ENCODE measurements at regions not wholly inside any gene's neighbourhood (a gene's known extent, or its start where the extent isn't known, plus 50 kb on each side); places are given as distances from the start of the nearest gene placed in this dataset.

DNA sequence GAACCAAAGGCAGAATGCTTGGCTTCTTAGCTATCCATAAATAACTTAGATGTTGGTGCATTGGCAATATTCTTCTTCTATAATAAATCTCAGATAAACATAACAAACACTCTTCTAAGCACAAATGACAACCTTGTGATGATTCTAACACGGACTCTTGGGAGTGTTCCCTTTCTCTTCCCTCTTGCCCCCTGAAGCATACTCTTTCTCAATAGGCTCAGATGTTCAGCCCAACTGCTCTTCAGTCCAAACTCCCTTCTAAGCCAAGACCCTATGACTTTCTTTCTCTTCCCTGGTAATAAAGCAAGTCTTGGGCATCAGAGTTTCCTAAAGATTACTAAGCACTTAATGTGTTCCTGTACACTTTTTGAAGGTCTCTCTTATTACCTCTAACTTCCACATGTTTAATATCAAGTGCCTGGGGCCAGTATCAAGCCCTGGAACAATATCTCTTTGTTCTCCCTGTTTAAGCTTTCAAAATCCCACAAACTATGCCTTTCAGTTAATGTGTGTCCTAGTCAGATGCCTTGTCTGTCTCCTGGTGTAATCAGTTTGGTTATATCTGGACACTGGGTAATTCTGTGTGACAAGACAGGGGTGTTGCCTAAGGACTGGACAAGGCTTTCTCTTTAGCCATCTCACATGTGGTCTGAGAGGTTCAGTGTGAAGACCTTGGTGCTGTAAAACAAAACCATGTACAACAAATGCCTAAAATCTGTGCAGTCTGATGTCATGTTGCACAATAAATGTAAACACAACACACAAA, 92.9 kb upstream of the IVNS1ABP start:
- Histone ChIP-seq H4K5ac (ENCODE audit: insufficient read length, low read depth, low read length) (no peak overlapping the region), H2BK5ac (ENCODE audit: insufficient read length, low read length) (no peak overlapping the region), H3K14ac (ENCODE audit: insufficient read depth, low read length) (no peak overlapping the region), H2BK20ac (ENCODE audit: low read depth, low read length, poor library complexity, severe bottlenecking) (no peak overlapping the region), H2AFZ (ENCODE audit: low read length) (no peak overlapping the region), H3K27me3 (ENCODE audit: insufficient read depth, low read length) (no peaks in the 10 kb centered on the region), H3K4me1 (ENCODE audit: insufficient read depth, low read length) (no peaks in the 10 kb centered on the region), H3K4ac (ENCODE audit: low read depth, low read length) (no peak overlapping the region), H4K20me1 (ENCODE audit: control insufficient read depth, insufficient read depth, insufficient read length) (no peaks in the 10 kb centered on the region), H3K56ac (ENCODE audit: insufficient read length, low read depth, low read length) (no peak overlapping the region), H4K91ac (ENCODE audit: insufficient read length, low read depth, low read length) (no peak overlapping the region), H3K27ac (ENCODE audit: insufficient read length, low read depth, low read length) (no peak overlapping the region), H3K9me3 (ENCODE audit: control insufficient read depth, low read depth, low read length) (no peaks in the 10 kb centered on the region), H3K23me2 (ENCODE audit: insufficient read length, low read depth, low read length, poor library complexity, severe bottlenecking) (no peaks in the 10 kb centered on the region), H2BK120ac (ENCODE audit: low read depth, low read length, poor library complexity, severe bottlenecking) (no peak overlapping the region), H2BK12ac (ENCODE audit: insufficient read length, low read depth, low read length) (no peak overlapping the region), H3K18ac (ENCODE audit: insufficient read length, low read depth, low read length) (no peak overlapping the region), H4K8ac (replicated peaks; ENCODE audit: insufficient read length, low read depth, low read length) (no peak overlapping the region), H3K9ac (ENCODE audit: extremely low read depth, insufficient read length, low read length) (no peak overlapping the region), H3K79me1 (ENCODE audit: insufficient read depth, low read depth, low read length, poor library complexity, severe bottlenecking) (no peaks in the 10 kb centered on the region), H3K79me2 (ENCODE audit: insufficient read depth, low read length) (no peaks in the 10 kb centered on the region), H3T11ph (ENCODE audit: low read length) (no peak overlapping the region), H3K23ac (ENCODE audit: insufficient read length, low read depth, low read length) (no peak overlapping the region), H2AK5ac (ENCODE audit: insufficient read length, low read length) (no peak overlapping the region), H3K4me2 (ENCODE audit: insufficient read depth, insufficient read length, low read length) (no peak overlapping the region), H2BK15ac (ENCODE audit: low read depth, low read length) (no peak overlapping the region)
- no peak for DNase-seq
- TF ChIP-seq, protein P1, sequence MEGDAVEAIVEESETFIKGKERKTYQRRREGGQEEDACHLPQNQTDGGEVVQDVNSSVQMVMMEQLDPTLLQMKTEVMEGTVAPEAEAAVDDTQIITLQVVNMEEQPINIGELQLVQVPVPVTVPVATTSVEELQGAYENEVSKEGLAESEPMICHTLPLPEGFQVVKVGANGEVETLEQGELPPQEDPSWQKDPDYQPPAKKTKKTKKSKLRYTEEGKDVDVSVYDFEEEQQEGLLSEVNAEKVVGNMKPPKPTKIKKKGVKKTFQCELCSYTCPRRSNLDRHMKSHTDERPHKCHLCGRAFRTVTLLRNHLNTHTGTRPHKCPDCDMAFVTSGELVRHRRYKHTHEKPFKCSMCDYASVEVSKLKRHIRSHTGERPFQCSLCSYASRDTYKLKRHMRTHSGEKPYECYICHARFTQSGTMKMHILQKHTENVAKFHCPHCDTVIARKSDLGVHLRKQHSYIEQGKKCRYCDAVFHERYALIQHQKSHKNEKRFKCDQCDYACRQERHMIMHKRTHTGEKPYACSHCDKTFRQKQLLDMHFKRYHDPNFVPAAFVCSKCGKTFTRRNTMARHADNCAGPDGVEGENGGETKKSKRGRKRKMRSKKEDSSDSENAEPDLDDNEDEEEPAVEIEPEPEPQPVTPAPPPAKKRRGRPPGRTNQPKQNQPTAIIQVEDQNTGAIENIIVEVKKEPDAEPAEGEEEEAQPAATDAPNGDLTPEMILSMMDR (conservative IDR thresholded peaks at IDR 0.05): no peak
- H3K4me3 Mint-ChIP-seq: no peak overlapping the region
- H3K4me1 Mint-ChIP-seq: peaks cover 0 to 4% of the 10 kb centered on the region in 2 experiments; a peak in 1 of 4 replicates
- H3K36me3 Mint-ChIP-seq (ENCODE audit: insufficient read depth in 1 of 3, low read depth in 3 of 3): peaks cover 0 to 1% (median 0%) of the 10 kb centered on the region in 3 experiments; a peak in 1 of 7 replicates
- no peaks in the 10 kb centered on the region for H3K27me3 Mint-ChIP-seq (ENCODE audit: low read depth)
- H3K9me3 Mint-ChIP-seq: peaks cover 3 to 6% of the 10 kb centered on the region in 2 experiments; a peak in 3 of 5 replicates
- no peak overlapping the region for H3K27ac Mint-ChIP-seq
- WGBS (ENCODE audit: extremely low coverage, insufficient read length, low lambda C conversion rate): no CpG with 5 or more reads among the region's 1 CpG

Data from H9 (cell line).